ENCODE measurements at regions not wholly inside any gene's neighbourhood (a gene's known extent, or its start where the extent isn't known, plus 50 kb on each side); places are given as distances from the start of the nearest gene placed in this dataset.

- TF ChIP-seq, protein P1, sequence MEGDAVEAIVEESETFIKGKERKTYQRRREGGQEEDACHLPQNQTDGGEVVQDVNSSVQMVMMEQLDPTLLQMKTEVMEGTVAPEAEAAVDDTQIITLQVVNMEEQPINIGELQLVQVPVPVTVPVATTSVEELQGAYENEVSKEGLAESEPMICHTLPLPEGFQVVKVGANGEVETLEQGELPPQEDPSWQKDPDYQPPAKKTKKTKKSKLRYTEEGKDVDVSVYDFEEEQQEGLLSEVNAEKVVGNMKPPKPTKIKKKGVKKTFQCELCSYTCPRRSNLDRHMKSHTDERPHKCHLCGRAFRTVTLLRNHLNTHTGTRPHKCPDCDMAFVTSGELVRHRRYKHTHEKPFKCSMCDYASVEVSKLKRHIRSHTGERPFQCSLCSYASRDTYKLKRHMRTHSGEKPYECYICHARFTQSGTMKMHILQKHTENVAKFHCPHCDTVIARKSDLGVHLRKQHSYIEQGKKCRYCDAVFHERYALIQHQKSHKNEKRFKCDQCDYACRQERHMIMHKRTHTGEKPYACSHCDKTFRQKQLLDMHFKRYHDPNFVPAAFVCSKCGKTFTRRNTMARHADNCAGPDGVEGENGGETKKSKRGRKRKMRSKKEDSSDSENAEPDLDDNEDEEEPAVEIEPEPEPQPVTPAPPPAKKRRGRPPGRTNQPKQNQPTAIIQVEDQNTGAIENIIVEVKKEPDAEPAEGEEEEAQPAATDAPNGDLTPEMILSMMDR (IDR thresholded peaks at IDR 0.05; ENCODE audit: low read depth, low read length, missing input control), result no peak
- TF ChIP-seq SP1 (IDR thresholded peaks at IDR 0.05), result no peak
- TF ChIP-seq, protein P2, sequence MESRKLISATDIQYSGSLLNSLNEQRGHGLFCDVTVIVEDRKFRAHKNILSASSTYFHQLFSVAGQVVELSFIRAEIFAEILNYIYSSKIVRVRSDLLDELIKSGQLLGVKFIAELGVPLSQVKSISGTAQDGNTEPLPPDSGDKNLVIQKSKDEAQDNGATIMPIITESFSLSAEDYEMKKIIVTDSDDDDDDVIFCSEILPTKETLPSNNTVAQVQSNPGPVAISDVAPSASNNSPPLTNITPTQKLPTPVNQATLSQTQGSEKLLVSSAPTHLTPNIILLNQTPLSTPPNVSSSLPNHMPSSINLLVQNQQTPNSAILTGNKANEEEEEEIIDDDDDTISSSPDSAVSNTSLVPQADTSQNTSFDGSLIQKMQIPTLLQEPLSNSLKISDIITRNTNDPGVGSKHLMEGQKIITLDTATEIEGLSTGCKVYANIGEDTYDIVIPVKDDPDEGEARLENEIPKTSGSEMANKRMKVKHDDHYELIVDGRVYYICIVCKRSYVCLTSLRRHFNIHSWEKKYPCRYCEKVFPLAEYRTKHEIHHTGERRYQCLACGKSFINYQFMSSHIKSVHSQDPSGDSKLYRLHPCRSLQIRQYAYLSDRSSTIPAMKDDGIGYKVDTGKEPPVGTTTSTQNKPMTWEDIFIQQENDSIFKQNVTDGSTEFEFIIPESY (IDR thresholded peaks at IDR 0.05), result no peak
- no peak for TF ChIP-seq MAX (IDR thresholded peaks at IDR 0.05)
- no peak for TF ChIP-seq GABPA (IDR thresholded peaks at IDR 0.05 in 1 of 2, conservative IDR thresholded peaks at IDR 0.05 in 1 of 2)
- TF ChIP-seq REST (IDR thresholded peaks at IDR 0.05), result no peak
- no peak for TF ChIP-seq FOXA1 (IDR thresholded peaks at IDR 0.05)
- TF ChIP-seq TAF1 (conservative IDR thresholded peaks at IDR 0.05), result no peak
- TF ChIP-seq, protein P3, sequence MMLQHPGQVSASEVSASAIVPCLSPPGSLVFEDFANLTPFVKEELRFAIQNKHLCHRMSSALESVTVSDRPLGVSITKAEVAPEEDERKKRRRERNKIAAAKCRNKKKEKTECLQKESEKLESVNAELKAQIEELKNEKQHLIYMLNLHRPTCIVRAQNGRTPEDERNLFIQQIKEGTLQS (IDR thresholded peaks at IDR 0.05), result no peak
- TF ChIP-seq RAD21 (IDR thresholded peaks at IDR 0.05), result no peak
These were observed 910.1 kb downstream of the GALC start for GRCh38 chr14:87082917-87083316.
